A673 (cell line): ENCODE measurements at regions not wholly inside any gene's neighbourhood (a gene's known extent, or its start where the extent isn't known, plus 50 kb on each side); places are given as distances from the start of the nearest gene placed in this dataset.
"Not testable (repeated sequence)": the region's sequence is repeated elsewhere in the genome, so short reads cannot be mapped to it uniquely, and the experiment has no call there.

Experiments
- BruUV-seq: library from RNA; stranded (reverse); fragments of 400-500 nt; replicated peaks from 2 replicates; lab custom pipeline; 2021; lab: Mats Ljungman, UMichigan
- CTCF ChIA-PET: fragments of 300-600 bp; sonication (Branson Sonifier 250); formaldehyde crosslinking; loops from one replicate; lab custom pipeline; 2022; ENCODE audit warnings: antibody characterized with exemption; lab: Charles Lee
- POLR2A ChIA-PET: fragments of 300-600 bp; sonication (Branson Sonifier 250); formaldehyde crosslinking; loops from one replicate; lab custom pipeline; 2022; ENCODE audit warnings: antibody characterized with exemption; ENCODE audit not compliant: low non-redundant PET; lab: Charles Lee
- DNase-seq: peaks from one replicate; pipeline ENCODE4 v3.0.0-alpha.2; 2015; ENCODE audit warnings: low spot score
- H3K27ac ChIP-seq: fragments of 200-600 bp; sonication (generic); 2 replicates; pipeline ENCODE4 v1.5.1; 2016; ENCODE audit warnings: mixed run types, low read depth, mild to moderate bottlenecking, mixed read lengths, antibody characterized with exemption, low read length; ENCODE audit not compliant: poor library complexity, severe bottlenecking
- H3K27me3 ChIP-seq: fragments of 200-600 bp; sonication (generic); replicated peaks from 2 replicates; pipeline ENCODE4 v1.6.1; 2017; ENCODE audit warnings: mixed run types, low read depth, mild to moderate bottlenecking, mixed read lengths, antibody characterized with exemption, low read length; ENCODE audit not compliant: insufficient read depth, poor library complexity
- H3K36me3 ChIP-seq: fragments of 200-600 bp; sonication (generic); 2 replicates; pipeline ENCODE4 v1.6.1; 2016; ENCODE audit warnings: mixed run types, mild to moderate bottlenecking, mixed read lengths, antibody characterized with exemption, low read length; ENCODE audit not compliant: insufficient read depth, poor library complexity, severe bottlenecking
- H3K4me1 ChIP-seq: fragments of 200-600 bp; sonication (generic); 2 replicates; pipeline ENCODE4 v1.6.1; 2017; ENCODE audit warnings: mixed run types, mild to moderate bottlenecking, mixed read lengths, antibody characterized with exemption, low read length; ENCODE audit not compliant: insufficient read depth, poor library complexity, severe bottlenecking
- H3K4me3 ChIP-seq: fragments of 200-600 bp; sonication (generic); 2 replicates; pipeline ENCODE4 v1.5.1; 2016; ENCODE audit warnings: low read depth, mixed run types, mild to moderate bottlenecking, mixed read lengths, low read length; ENCODE audit not compliant: poor library complexity, severe bottlenecking
- H3K9me3 ChIP-seq: fragments of 200-600 bp; sonication (generic); 2 replicates; pipeline ENCODE4 v1.6.1; 2016; ENCODE audit warnings: mixed run types, low read depth, mild to moderate bottlenecking, mixed read lengths, antibody characterized with exemption, low read length; ENCODE audit not compliant: poor library complexity, severe bottlenecking
- CTCF ChIP-seq: fragments of 300-800, 200-600 bp; sonication (generic); conservative IDR thresholded peaks from 2 replicates; pipeline ENCODE4 v1.5.1; 2017; ENCODE audit warnings: low read depth, mild to moderate bottlenecking, antibody characterized with exemption, low read length, moderate library complexity, mixed read lengths
- EZH2 ChIP-seq: fragments of 200-600 bp; sonication (generic); IDR thresholded peaks from 2 replicates; pipeline ENCODE4 v1.6.1; 2017; ENCODE audit warnings: borderline replicate concordance, low read depth, mild to moderate bottlenecking, mixed read lengths, antibody characterized with exemption, low read length; ENCODE audit not compliant: poor library complexity, severe bottlenecking
- intact Hi-C: fragments of 100-400 bp; cut with micrococcal nuclease; formaldehyde crosslinking; loops from one replicate; pipeline ENCODE4 v1.10.0; 2022; ENCODE audit not compliant: unreplicated experiment

DNA sequence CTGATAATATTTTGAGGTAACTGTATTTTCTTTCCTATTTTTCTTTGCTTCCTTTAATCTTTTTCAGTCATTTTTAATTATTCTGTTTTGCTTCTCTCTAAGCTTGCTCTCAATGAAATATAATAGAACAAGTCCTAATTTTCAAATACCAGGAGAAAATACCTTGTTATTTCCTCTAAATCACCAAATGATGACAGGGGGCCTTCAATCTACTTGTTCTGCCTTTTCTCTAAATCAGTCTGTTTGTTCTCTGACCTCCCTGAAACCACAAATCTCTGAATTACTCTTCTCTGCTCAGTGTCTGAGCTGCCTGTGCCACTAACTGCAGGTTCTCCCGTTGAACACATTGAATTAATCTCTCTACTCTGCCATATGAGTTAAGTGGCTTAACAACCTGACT, 286.2 kb downstream of the C11orf87 start:
- no TSS peak for BruUV-seq
- H3K9me3 ChIP-seq = no peaks in the 10 kb centered on the region
- ChIA-PET POLR2A (no interaction called here), CTCF (no interaction called here)
- H3K4me1 ChIP-seq = no peaks in the 10 kb centered on the region
- intact Hi-C loops = loop anchor here (10.0 kb wide), 1 partner anchor 227 kb away; no protein-coding TSS in a partner anchor
- TF ChIP-seq EZH2 = no peak
- TF ChIP-seq CTCF = no peak
- no peak overlapping the region for H3K4me3 ChIP-seq
- H3K36me3 ChIP-seq = no peaks in the 10 kb centered on the region
- H3K27ac ChIP-seq = no peak overlapping the region
- peaks cover 50% of the 10 kb centered on the region for H3K27me3 ChIP-seq
- no peak for DNase-seq

GRCh38 chr11:109714444-109714843, 292.5 kb downstream of the C11orf87 start:
- H3K4me1 ChIP-seq, H3K9me3 ChIP-seq, H3K27ac ChIP-seq, H3K4me3 ChIP-seq, intact Hi-C loops, CTCF ChIA-PET, DNase-seq, BruUV-seq, H3K36me3 ChIP-seq, POLR2A ChIA-PET: not testable (repeated sequence)
- peaks cover 22% of the 10 kb centered on the region for H3K27me3 ChIP-seq

- H3K4me3 ChIP-seq, H3K4me1 ChIP-seq, H3K27ac ChIP-seq, H3K36me3 ChIP-seq, CTCF ChIA-PET, intact Hi-C loops, BruUV-seq, POLR2A ChIA-PET, H3K9me3 ChIP-seq, DNase-seq: not testable (repeated sequence)
- peaks cover 24% of the 10 kb centered on the region for H3K27me3 ChIP-seq
Measured at GRCh38 chr11:109715424-109715823, 293.4 kb downstream of the C11orf87 start.

- DNase-seq = no peak
- no peak overlapping the region for H3K27ac ChIP-seq
- intact Hi-C loops = no loop called here
- no peaks in the 10 kb centered on the region for H3K9me3 ChIP-seq
- H3K4me3 ChIP-seq = no peak overlapping the region
- BruUV-seq = no TSS peak
- TF ChIP-seq CTCF (no peak), EZH2 (no peak)
- POLR2A ChIA-PET = no interaction called here
- no peaks in the 10 kb centered on the region for H3K36me3 ChIP-seq
- CTCF ChIA-PET = no interaction called here
- H3K4me1 ChIP-seq = no peaks in the 10 kb centered on the region
- peaks cover 23% of the 10 kb centered on the region for H3K27me3 ChIP-seq
Measured at GRCh38 chr11:109726061-109726460, 304.1 kb downstream of the C11orf87 start.
